HCT116 (cell line): ENCODE measurements at regions not wholly inside any gene's neighbourhood (a gene's known extent, or its start where the extent isn't known, plus 50 kb on each side); places are given as distances from the start of the nearest gene placed in this dataset.

ENCODE experiments used
- ATAC-seq: fragments of 200-7000 bp; cut with Tn5 transposase; 2 replicates; pipeline ENCODE4 v1.9.1; 2020; ENCODE audit warnings: mild to moderate bottlenecking, moderate library complexity
- BruUV-seq: library from RNA; stranded (reverse); fragments of 400-500 nt; replicated peaks from 2 replicates; lab custom pipeline; 2021; lab: Mats Ljungman, UMichigan
- CTCF ChIA-PET: fragments of 300-600 bp; sonication (Branson Sonifier 250); formaldehyde crosslinking; loops from one replicate; lab custom pipeline; 2021; ENCODE audit warnings: antibody characterized with exemption; lab: Charles Lee
- POLR2A ChIA-PET: fragments of 300-600, 350-600 bp; sonication (Branson Sonifier 250); formaldehyde crosslinking; loops from one replicate; lab custom pipeline; 2021; ENCODE audit warnings: antibody characterized with exemption; lab: Charles Lee
- RAD21 ChIA-PET, 2 experiments: fragments of 300-600 bp; sonication (Branson Sonifier 250); formaldehyde crosslinking; loops; one replicate each; lab custom pipeline; 2023; ENCODE audit warnings: low total read pairs in 2 of 2; ENCODE audit not compliant: uncharacterized antibody in 2 of 2, unreplicated experiment in 2 of 2, low non-redundant PET in 1 of 2; lab: Charles Lee
- DNase-seq: peaks from one replicate; pipeline ENCODE4 v3.0.0-alpha.2; 2010; ENCODE audit warnings: low read depth, low spot score
- H2AFZ ChIP-seq: fragments of 200-600 bp; shearing (Covaris generic), sonication (generic); 2 replicates; pipeline ENCODE4 v1.6.1; 2017; ENCODE audit warnings: low read depth, mixed run types, mixed read lengths, antibody characterized with exemption, low read length; ENCODE audit not compliant: poor library complexity, severe bottlenecking
- H3K27ac ChIP-seq: 2 replicates; pipeline ENCODE4 v1.5.1; 2012; ENCODE audit warnings: low read depth, low read length
- H3K27me3 ChIP-seq: fragments of 200-600 bp; sonication (generic); 2 replicates; pipeline ENCODE4 v1.6.1; 2016; ENCODE audit warnings: mixed run types, low read length, mixed read lengths; ENCODE audit not compliant: insufficient read depth
- H3K36me3 ChIP-seq, 2 experiments: fragments of 200-500 bp in 1 of 2; fragments of 200-600 bp in 1 of 2; sonication (Bioruptor generic) in 1 of 2; sonication (generic) in 1 of 2; 2 replicates each; pipeline versions ENCODE4 v1.5.1 to v1.6.1; 2014 to 2016; ENCODE audit warnings: low read length in 2 of 2, inconsistent platforms in 1 of 2, mixed read lengths in 1 of 2, mixed run types in 1 of 2; ENCODE audit not compliant: insufficient read depth in 2 of 2, control insufficient read depth in 1 of 2
- H3K4me1 ChIP-seq, 2 experiments: fragments of 200-600 bp in 1 of 2; sonication (generic) in 1 of 2; 2 replicates each; pipeline versions ENCODE4 v1.5.1 to v1.6.1; 2012 to 2017; ENCODE audit warnings: low read length in 2 of 2, inconsistent platforms in 1 of 2, mild to moderate bottlenecking in 1 of 2, mixed read lengths in 1 of 2, mixed run types in 1 of 2, moderate library complexity in 1 of 2; ENCODE audit not compliant: insufficient read depth in 2 of 2, control insufficient read depth in 1 of 2
- H3K4me2 ChIP-seq: fragments of 200-600 bp; sonication (generic); 2 replicates; pipeline ENCODE4 v1.6.1; 2017; ENCODE audit warnings: mixed run types, low read length, mixed read lengths
- H3K4me3 ChIP-seq, 2 experiments: fragments of 200-600 bp in 1 of 2; sonication (generic) in 1 of 2; replicated peaks in 1 of 2; 2 replicates each; pipeline ENCODE4 v1.5.1; 2011 to 2016; ENCODE audit warnings: low read length in 2 of 2, control low read depth in 1 of 2, low read depth in 1 of 2, mild to moderate bottlenecking in 1 of 2, mixed read lengths in 1 of 2, mixed run types in 1 of 2
- H3K79me2 ChIP-seq: fragments of 200-600 bp; sonication (generic); 2 replicates; pipeline ENCODE4 v1.6.1; 2017; ENCODE audit warnings: mild to moderate bottlenecking, mixed run types, low read length, moderate library complexity, mixed read lengths; ENCODE audit not compliant: insufficient read depth
- H3K9ac ChIP-seq: fragments of 200-600 bp; sonication (generic); 2 replicates; pipeline ENCODE4 v1.6.1; 2016; ENCODE audit warnings: low read length, mixed read lengths
- H3K9me2 ChIP-seq: fragments of 200-600 bp; sonication (generic), shearing (Covaris generic); 2 replicates; pipeline ENCODE4 v1.6.1; 2017; ENCODE audit warnings: mixed run types, mild to moderate bottlenecking, moderate library complexity; ENCODE audit not compliant: insufficient read depth
- H3K9me3 ChIP-seq, 2 experiments: fragments of 200-500 bp in 1 of 2; fragments of 200-600 bp in 1 of 2; sonication (Bioruptor generic) in 1 of 2; sonication (generic) in 1 of 2; 2 replicates each; pipeline ENCODE4 v1.6.1; 2014 to 2017; ENCODE audit warnings: low read length in 2 of 2, mixed read lengths in 2 of 2, inconsistent platforms in 1 of 2, low read depth in 1 of 2, mild to moderate bottlenecking in 1 of 2, mixed run types in 1 of 2, moderate library complexity in 1 of 2; ENCODE audit not compliant: control insufficient read depth in 1 of 2, insufficient read depth in 1 of 2
- H4K20me1 ChIP-seq: fragments of 200-600 bp; sonication (generic), shearing (Covaris generic); 2 replicates; pipeline ENCODE4 v1.6.1; 2017; ENCODE audit warnings: mixed run types, mild to moderate bottlenecking, moderate library complexity; ENCODE audit not compliant: insufficient read depth
- EGR1 ChIP-seq: IDR thresholded peaks from 2 replicates; pipeline ENCODE4 v1.6.1; 2012; ENCODE audit warnings: low read depth
- FOSL1 ChIP-seq: IDR thresholded peaks from 2 replicates; pipeline ENCODE4 v1.6.1; 2012; ENCODE audit warnings: low read depth
- TCF7L2 ChIP-seq: IDR thresholded peaks from 2 replicates; pipeline ENCODE4 v1.7.0; 2011; ENCODE audit warnings: borderline replicate concordance, inconsistent platforms; ENCODE audit not compliant: insufficient read depth, insufficient read length; ENCODE audit errors: extremely low read depth
- ZNF274 ChIP-seq: fragments of 200-500 bp; sonication (Bioruptor generic); IDR thresholded peaks from 2 replicates; pipeline ENCODE4 v1.6.1; 2014; ENCODE audit warnings: mild to moderate bottlenecking, low read depth, low read length, inconsistent platforms
- intact Hi-C: fragments of 100-400 bp; cut with micrococcal nuclease; formaldehyde crosslinking; loops from 2 replicates; pipeline ENCODE4 v1.10.0; 2022

GRCh38 chr5:33334829-33335228, 105.9 kb upstream of the TARS1 start:
- Histone ChIP-seq H2AFZ (no peak overlapping the region), H3K27ac (no peak overlapping the region), H3K4me2 (no peak overlapping the region), H4K20me1 (no peaks in the 10 kb centered on the region), H3K4me1 (no peaks in the 10 kb centered on the region), H3K4me3 (no peak overlapping the region), H3K9me2 (no peaks in the 10 kb centered on the region), H3K36me3 (no peaks in the 10 kb centered on the region), H3K79me2 (no peaks in the 10 kb centered on the region), H3K27me3 (no peaks in the 10 kb centered on the region), H3K9ac (no peak overlapping the region), H3K9me3 (no peaks in the 10 kb centered on the region)
- intact Hi-C loops = no loop called here
- POLR2A ChIA-PET = no interaction called here
- RAD21 ChIA-PET = no interaction called here
- no peak for TF ChIP-seq ZNF274
- TF ChIP-seq FOSL1 = no peak
- CTCF ChIA-PET = no interaction called here
- ATAC-seq = no peak
- no peak for DNase-seq
- BruUV-seq = no TSS peak

- ATAC-seq = no peak
- no peak for DNase-seq
- intact Hi-C loops = no loop called here
These were observed 103.7 kb upstream of the TARS1 start for GRCh38 chr5:33336891-33337636.

More at GRCh38 chr5:33336891-33337636, 103.7 kb upstream of the TARS1 start:
- H3K9me2 ChIP-seq = no peaks in the 10 kb centered on the region
- POLR2A ChIA-PET = no interaction called here
- no peaks in the 10 kb centered on the region for H3K4me1 ChIP-seq
- no peaks in the 10 kb centered on the region for H3K36me3 ChIP-seq
- H3K4me2 ChIP-seq = no peak overlapping the region
- TF ChIP-seq TCF7L2 = no peak
- no peak for TF ChIP-seq EGR1
- no peak overlapping the region for H3K27ac ChIP-seq
- RAD21 ChIA-PET = no interaction called here
- no TSS peak for BruUV-seq
- H3K27me3 ChIP-seq = no peaks in the 10 kb centered on the region
- no peak overlapping the region for H3K4me3 ChIP-seq
- no peak overlapping the region for H3K9ac ChIP-seq
- H2AFZ ChIP-seq = no peak overlapping the region
- H3K79me2 ChIP-seq = no peaks in the 10 kb centered on the region
- no peaks in the 10 kb centered on the region for H3K9me3 ChIP-seq
- H4K20me1 ChIP-seq = no peaks in the 10 kb centered on the region
- CTCF ChIA-PET = no interaction called here
